Keratinocyte (primary cell): ENCODE measurements at regions not wholly inside any gene's neighbourhood (a gene's known extent, or its start where the extent isn't known, plus 50 kb on each side); places are given as distances from the start of the nearest gene placed in this dataset.

Experiments used
- DNase-seq: peaks from one replicate; pipeline ENCODE4 v3.0.0-alpha.2; 2011; ENCODE audit warnings: low read depth, missing footprints, low spot score
- FAIRE-seq: peaks from 2 replicates; lab custom pipeline; 2011; peaks lifted over from hg19 to GRCh38; lab: Jason Lieb, UNC
- H2AFZ ChIP-seq: 2 replicates; pipeline ENCODE4 v1.6.0; 2012; ENCODE audit warnings: low read length, control low read depth, inconsistent platforms; ENCODE audit not compliant: control insufficient read depth
- H3K27ac ChIP-seq: 2 replicates; pipeline ENCODE4 v1.5.1; 2011; ENCODE audit warnings: low read length; ENCODE audit not compliant: control insufficient read depth, insufficient read depth
- H3K27me3 ChIP-seq: 3 replicates; pipeline ENCODE4 v1.6.0; 2011; ENCODE audit warnings: low read length; ENCODE audit not compliant: control insufficient read depth, insufficient read depth; ENCODE audit errors: extremely low read depth
- H3K36me3 ChIP-seq, 2 experiments: 2 replicates in 1 of 2; 3 replicates in 1 of 2; pipeline ENCODE4 v1.5.1; 2011; ENCODE audit warnings: low read length in 2 of 2, mild to moderate bottlenecking in 1 of 2; ENCODE audit not compliant: control insufficient read depth in 2 of 2, insufficient read depth in 2 of 2; ENCODE audit errors: extremely low read depth in 1 of 2
- H3K4me1 ChIP-seq: 3 replicates; pipeline ENCODE4 v1.5.1; 2011; ENCODE audit warnings: low read length; ENCODE audit not compliant: control insufficient read depth, insufficient read depth; ENCODE audit errors: extremely low read depth
- H3K4me2 ChIP-seq: 3 replicates; pipeline ENCODE4 v1.6.0; 2011; ENCODE audit warnings: low read depth, low read length; ENCODE audit not compliant: control insufficient read depth, insufficient read depth; ENCODE audit errors: extremely low read depth
- H3K4me3 ChIP-seq, 3 experiments: fragments of 200-600 bp in 1 of 3; sonication (generic) in 1 of 3; 2 replicates in 2 of 3; 3 replicates in 1 of 3; pipeline ENCODE4 v1.5.1; 2011 to 2016; ENCODE audit warnings: low read length in 3 of 3, mild to moderate bottlenecking in 3 of 3, control low read depth in 2 of 3, inconsistent platforms in 1 of 3, low read depth in 1 of 3, mixed read lengths in 1 of 3, mixed run types in 1 of 3, moderate library complexity in 1 of 3; ENCODE audit not compliant: control insufficient read depth in 2 of 3, insufficient read depth in 2 of 3; ENCODE audit errors: extremely low read depth in 1 of 3
- H3K79me2 ChIP-seq: 2 replicates; pipeline ENCODE4 v1.6.0; 2012; ENCODE audit warnings: low read length; ENCODE audit not compliant: control insufficient read depth, insufficient read depth
- H3K9ac ChIP-seq: 3 replicates; pipeline ENCODE4 v1.6.0; 2011; ENCODE audit warnings: low read length; ENCODE audit not compliant: control insufficient read depth, insufficient read depth; ENCODE audit errors: extremely low read depth
- H3K9me1 ChIP-seq: 3 replicates; pipeline ENCODE4 v1.6.0; 2011; ENCODE audit warnings: low read length; ENCODE audit not compliant: control insufficient read depth, insufficient read depth; ENCODE audit errors: extremely low read depth
- H3K9me3 ChIP-seq: 2 replicates; pipeline ENCODE4 v1.5.1; 2012; ENCODE audit warnings: low read depth, low read length; ENCODE audit not compliant: control insufficient read depth
- H4K20me1 ChIP-seq: 3 replicates; pipeline ENCODE4 v1.6.0; 2011; ENCODE audit warnings: low read length; ENCODE audit not compliant: control insufficient read depth, insufficient read depth; ENCODE audit errors: extremely low read depth
- EZH2 ChIP-seq: IDR thresholded peaks from one replicate; pipeline ENCODE4 v1.6.1; 2012; ENCODE audit warnings: inconsistent platforms, mild to moderate bottlenecking, low read length, moderate library complexity
- dilution Hi-C: fragments of 300-500 bp; cut with MboI; formaldehyde crosslinking; loops from one replicate; pipeline ENCODE4 v1.7.0; 2020; ENCODE audit warnings: low sequenced_read_pairs; ENCODE audit not compliant: extremely low pct_ligation_motif_present
- TF ChIP-seq, protein P1 (sequence below), 3 experiments: IDR thresholded peaks in 1 of 3; conservative IDR thresholded peaks in 1 of 3; optimal IDR thresholded peaks in 1 of 3; 2 replicates in 2 of 3; 3 replicates in 1 of 3; pipeline versions ENCODE3 to v1.5.1; 2011; ENCODE audit warnings: low read length in 3 of 3, mild to moderate bottlenecking in 3 of 3, moderate library complexity in 2 of 3, control low read depth in 1 of 3, inconsistent platforms in 1 of 3; ENCODE audit not compliant: insufficient read depth in 2 of 3; ENCODE audit errors: extremely low read depth in 1 of 3

DNA sequence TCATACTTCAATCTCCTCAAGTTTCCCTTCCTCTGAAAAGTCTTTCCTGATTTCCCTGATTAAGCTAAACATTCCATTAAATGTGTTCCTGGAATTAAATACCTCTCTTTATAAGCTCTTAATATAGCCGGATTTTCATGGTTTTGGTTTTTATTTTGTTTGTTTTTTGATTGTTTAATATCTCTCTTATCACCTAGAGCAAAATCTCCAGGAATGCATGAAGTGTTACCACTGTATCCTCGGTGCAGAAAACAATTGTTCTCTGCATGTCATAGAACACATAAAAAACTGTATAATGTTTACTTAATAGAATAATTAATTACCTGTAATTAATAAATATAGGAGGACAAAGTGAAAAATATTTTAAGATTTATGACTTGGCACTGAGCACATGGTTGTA lies 86.2 kb downstream of the PCDH18 start:
- Histone ChIP-seq H3K27ac (no peak overlapping the region), H3K4me2 (no peak overlapping the region), H3K9me3 (no peaks in the 10 kb centered on the region), H3K4me3 (no peak overlapping the region), H4K20me1 (no peaks in the 10 kb centered on the region), H3K79me2 (no peaks in the 10 kb centered on the region), H3K9ac (no peak overlapping the region), H3K27me3 (no peaks in the 10 kb centered on the region), H3K4me1 (no peaks in the 10 kb centered on the region), H3K9me1 (no peaks in the 10 kb centered on the region), H2AFZ (no peak overlapping the region), H3K36me3 (no peaks in the 10 kb centered on the region)
- DNase-seq (no peak), FAIRE-seq (no peak)
- dilution Hi-C loops, result no loop called here
- TF ChIP-seq, protein P1, sequence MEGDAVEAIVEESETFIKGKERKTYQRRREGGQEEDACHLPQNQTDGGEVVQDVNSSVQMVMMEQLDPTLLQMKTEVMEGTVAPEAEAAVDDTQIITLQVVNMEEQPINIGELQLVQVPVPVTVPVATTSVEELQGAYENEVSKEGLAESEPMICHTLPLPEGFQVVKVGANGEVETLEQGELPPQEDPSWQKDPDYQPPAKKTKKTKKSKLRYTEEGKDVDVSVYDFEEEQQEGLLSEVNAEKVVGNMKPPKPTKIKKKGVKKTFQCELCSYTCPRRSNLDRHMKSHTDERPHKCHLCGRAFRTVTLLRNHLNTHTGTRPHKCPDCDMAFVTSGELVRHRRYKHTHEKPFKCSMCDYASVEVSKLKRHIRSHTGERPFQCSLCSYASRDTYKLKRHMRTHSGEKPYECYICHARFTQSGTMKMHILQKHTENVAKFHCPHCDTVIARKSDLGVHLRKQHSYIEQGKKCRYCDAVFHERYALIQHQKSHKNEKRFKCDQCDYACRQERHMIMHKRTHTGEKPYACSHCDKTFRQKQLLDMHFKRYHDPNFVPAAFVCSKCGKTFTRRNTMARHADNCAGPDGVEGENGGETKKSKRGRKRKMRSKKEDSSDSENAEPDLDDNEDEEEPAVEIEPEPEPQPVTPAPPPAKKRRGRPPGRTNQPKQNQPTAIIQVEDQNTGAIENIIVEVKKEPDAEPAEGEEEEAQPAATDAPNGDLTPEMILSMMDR (optimal IDR thresholded peaks at IDR 0.05 in 1 of 3, IDR thresholded peaks at IDR 0.05 in 1 of 3, conservative IDR thresholded peaks at IDR 0.05 in 1 of 3; ENCODE audit: extremely low read depth in 1 of 3, insufficient read depth in 2 of 3, low read length in 3 of 3), result no peak
- TF ChIP-seq EZH2, result no peak

DNA sequence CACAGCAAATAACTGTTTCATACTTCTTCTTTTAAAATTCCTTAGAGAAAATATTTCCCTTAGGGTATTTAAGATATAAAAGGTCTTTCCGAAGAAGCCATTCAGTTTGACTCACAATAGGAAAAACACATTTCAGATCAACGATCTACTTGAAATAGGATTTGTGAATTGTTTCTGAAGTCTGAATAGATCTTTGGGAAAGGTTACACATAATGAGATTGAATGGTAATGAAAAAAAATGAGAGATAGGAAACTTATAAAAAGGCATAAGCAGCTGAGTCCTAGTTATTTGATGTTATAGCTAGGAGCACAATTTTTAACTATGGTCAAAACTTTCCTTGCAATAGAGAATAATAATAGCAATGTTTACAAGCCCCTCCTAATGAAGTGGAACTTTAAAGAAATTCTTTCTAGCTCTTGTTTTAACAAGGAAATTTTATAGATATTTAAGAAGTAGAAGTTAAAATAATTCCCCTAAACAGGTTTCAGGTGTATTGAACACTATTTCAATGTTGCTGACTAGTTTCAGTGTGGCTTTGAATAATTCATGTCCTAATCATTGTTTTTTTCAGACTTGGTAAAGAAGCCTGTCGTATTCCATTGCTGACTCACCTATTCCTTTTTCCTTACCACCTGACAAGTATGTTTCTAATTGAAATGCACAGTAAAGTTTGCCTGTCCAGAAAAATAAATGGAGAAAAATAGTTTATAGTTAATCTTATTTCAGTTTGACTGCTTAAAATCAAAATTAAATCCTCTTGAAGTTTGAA lies 89.1 kb downstream of the PCDH18 start:
- Histone ChIP-seq H2AFZ (no peak overlapping the region), H3K9me3 (no peaks in the 10 kb centered on the region), H3K4me3 (no peak overlapping the region), H3K9ac (no peak overlapping the region), H3K9me1 (no peaks in the 10 kb centered on the region), H3K4me1 (no peaks in the 10 kb centered on the region), H3K4me2 (no peak overlapping the region), H3K27me3 (no peaks in the 10 kb centered on the region), H4K20me1 (no peaks in the 10 kb centered on the region), H3K27ac (no peak overlapping the region), H3K79me2 (no peaks in the 10 kb centered on the region), H3K36me3 (no peaks in the 10 kb centered on the region)
- no peak for FAIRE-seq
- dilution Hi-C loops, result no loop called here
- TF ChIP-seq, protein P1 (optimal IDR thresholded peaks at IDR 0.05 in 1 of 3, IDR thresholded peaks at IDR 0.05 in 1 of 3, conservative IDR thresholded peaks at IDR 0.05 in 1 of 3; ENCODE audit: extremely low read depth in 1 of 3, insufficient read depth in 2 of 3, low read length in 3 of 3), result no peak
- TF ChIP-seq EZH2, result no peak
- DNase-seq, result no peak
